ELR (cell line): ENCODE measurements at regions not wholly inside any gene's neighbourhood (a gene's known extent, or its start where the extent isn't known, plus 50 kb on each side); places are given as distances from the start of the nearest gene placed in this dataset.
"Not testable (repeated sequence)": the region's sequence is repeated elsewhere in the genome, so short reads cannot be mapped to it uniquely, and the experiment has no call there.

Experiments used
- DNase-seq: peaks from one replicate; pipeline ENCODE4 v3.0.0-alpha.2; 2015; ENCODE audit warnings: low read depth

GRCh38 chr6:14569394-14569793, 451.8 kb downstream of the CD83 start:
- no peak for DNase-seq

- not testable (repeated sequence) for DNase-seq
Observed at GRCh38 chr6:14569874-14570273, 452.3 kb downstream of the CD83 start.

- DNase-seq = no peak
Observed at GRCh38 chr6:14571001-14571400, 453.4 kb downstream of the CD83 start.

GRCh38 chr6:14571746-14572145, 454.2 kb downstream of the CD83 start:
- DNase-seq = no peak

- DNase-seq = no peak
Observed at GRCh38 chr6:14573267-14573666, 455.7 kb downstream of the CD83 start.

GRCh38 chr6:14573703-14574290, 456.2 kb downstream of the CD83 start:
- no peak for DNase-seq

- DNase-seq = no peak
Observed at GRCh38 chr6:14575961-14576360, 458.4 kb downstream of the CD83 start.

GRCh38 chr6:14578994-14579393, 461.4 kb downstream of the CD83 start:
- DNase-seq = no peak

GRCh38 chr6:14582749-14583148, 465.2 kb downstream of the CD83 start:
- no peak for DNase-seq

GRCh38 chr6:14583826-14584225, 466.3 kb downstream of the CD83 start:
- no peak for DNase-seq

- peak; percentile 15 for DNase-seq
Observed at GRCh38 chr6:14584450-14584849, 466.9 kb downstream of the CD83 start.

- DNase-seq = no peak
Observed at GRCh38 chr6:14585689-14586088, 468.1 kb downstream of the CD83 start.

GRCh38 chr6:14589175-14589574, 471.6 kb downstream of the CD83 start:
- no peak for DNase-seq

- DNase-seq = no peak
Observed at GRCh38 chr6:14590586-14590985, 473.0 kb downstream of the CD83 start.

GRCh38 chr6:14591998-14592397, 474.4 kb downstream of the CD83 start:
- no peak for DNase-seq

GRCh38 chr6:14593286-14593685, 475.7 kb downstream of the CD83 start:
- no peak for DNase-seq

GRCh38 chr6:14595751-14596150, 478.2 kb downstream of the CD83 start:
- DNase-seq = no peak

- peak; percentile 59 for DNase-seq
Observed at GRCh38 chr6:14596410-14596809, 478.8 kb downstream of the CD83 start.

GRCh38 chr6:14597090-14597489, 479.5 kb downstream of the CD83 start:
- DNase-seq = no peak

GRCh38 chr6:14598017-14598864, 480.7 kb downstream of the CD83 start:
- DNase-seq = no peak

- DNase-seq = not testable (repeated sequence)
Observed at GRCh38 chr6:14600306-14600705, 482.7 kb downstream of the CD83 start.

- no peak for DNase-seq
Observed at GRCh38 chr6:14601490-14601889, 483.9 kb downstream of the CD83 start.

- no peak for DNase-seq
Observed at GRCh38 chr6:14606353-14606752, 488.8 kb downstream of the CD83 start.

- DNase-seq = no peak
Observed at GRCh38 chr6:14610141-14610540, 492.6 kb downstream of the CD83 start.
